ENCODE measurements at regions not wholly inside any gene's neighbourhood (a gene's known extent, or its start where the extent isn't known, plus 50 kb on each side); places are given as distances from the start of the nearest gene placed in this dataset.
A peak's percentile ranks its signal among the peaks of the same experiment; 100 is the strongest.

GRCh38 chr13:73300718-73301425 lies 242.1 kb downstream of the KLF5 start:
- no peak for DNase-seq (ENCODE audit: low read depth in 2 of 2)

- DNase-seq (ENCODE audit: low read depth in 2 of 2), result peak in 1 of 2 experiments; percentile 4
Measured at GRCh38 chr13:73299787-73300186, 241.0 kb downstream of the KLF5 start.

- no peak for DNase-seq (ENCODE audit: low read depth in 2 of 2)
Measured at GRCh38 chr13:73293913-73294523, 235.2 kb downstream of the KLF5 start.

- DNase-seq (ENCODE audit: low read depth in 2 of 2), result no peak
Measured at GRCh38 chr13:73292127-73292526, 233.3 kb downstream of the KLF5 start.

GRCh38 chr13:73290844-73291243 lies 232.0 kb downstream of the KLF5 start:
- DNase-seq (ENCODE audit: low read depth in 2 of 2), result no peak

- DNase-seq (ENCODE audit: low read depth in 2 of 2), result no peak
Measured at GRCh38 chr13:73288596-73288995, 229.8 kb downstream of the KLF5 start.

GRCh38 chr13:73287831-73288230 lies 229.0 kb downstream of the KLF5 start:
- no peak for DNase-seq (ENCODE audit: low read depth in 2 of 2)

- DNase-seq (ENCODE audit: low read depth in 2 of 2), result no peak
Measured at GRCh38 chr13:73286942-73287620, 228.3 kb downstream of the KLF5 start.

- no peak for DNase-seq (ENCODE audit: low read depth in 2 of 2)
Measured at GRCh38 chr13:73286177-73286576, 227.4 kb downstream of the KLF5 start.

- DNase-seq (ENCODE audit: low read depth in 2 of 2), result no peak
Measured at GRCh38 chr13:73284081-73284874, 225.5 kb downstream of the KLF5 start.

GRCh38 chr13:73283636-73284035 lies 224.8 kb downstream of the KLF5 start:
- DNase-seq (ENCODE audit: low read depth in 2 of 2), result no peak

- DNase-seq (ENCODE audit: low read depth in 2 of 2), result no peak
Measured at GRCh38 chr13:73281746-73282145, 222.9 kb downstream of the KLF5 start.

GRCh38 chr13:73278186-73278585 lies 219.4 kb downstream of the KLF5 start:
- no peak for DNase-seq (ENCODE audit: low read depth in 2 of 2)

GRCh38 chr13:73275163-73275562 lies 216.4 kb downstream of the KLF5 start:
- DNase-seq (ENCODE audit: low read depth in 2 of 2), result no peak

GRCh38 chr13:73274147-73274546 lies 215.3 kb downstream of the KLF5 start:
- DNase-seq (ENCODE audit: low read depth in 2 of 2), result peak; percentile 55 to 64

GRCh38 chr13:73273745-73274144 lies 214.9 kb downstream of the KLF5 start:
- peak; percentile 80 to 82 for DNase-seq (ENCODE audit: low read depth in 2 of 2)

- DNase-seq (ENCODE audit: low read depth in 2 of 2), result no peak
Measured at GRCh38 chr13:73273276-73273675, 214.5 kb downstream of the KLF5 start.

- no peak for DNase-seq (ENCODE audit: low read depth in 2 of 2)
Measured at GRCh38 chr13:73272831-73273230, 214.0 kb downstream of the KLF5 start.

- DNase-seq (ENCODE audit: low read depth in 2 of 2), result peak in 1 of 2 experiments; percentile 29
Measured at GRCh38 chr13:73268306-73268705, 209.5 kb downstream of the KLF5 start.

- no peak for DNase-seq (ENCODE audit: low read depth in 2 of 2)
Measured at GRCh38 chr13:73266640-73267180, 207.9 kb downstream of the KLF5 start.

GRCh38 chr13:73262862-73263627 lies 204.2 kb downstream of the KLF5 start:
- no peak for DNase-seq (ENCODE audit: low read depth in 2 of 2)
